T47D (cell line): ENCODE measurements at regions not wholly inside any gene's neighbourhood (a gene's known extent, or its start where the extent isn't known, plus 50 kb on each side); places are given as distances from the start of the nearest gene placed in this dataset.
"Not testable (repeated sequence)": the region's sequence is repeated elsewhere in the genome, so short reads cannot be mapped to it uniquely, and the experiment has no call there.

Experiments
- DNase-seq, 2 experiments: peaks; one replicate each; pipeline versions ENCODE4 v3.0.0 to v3.0.0-alpha.2; 2011 to 2012; ENCODE audit warnings: low read depth in 1 of 2, low spot score in 1 of 2
- JUND ChIP-seq: IDR thresholded peaks from 2 replicates; pipeline ENCODE4 v1.6.1; 2012; ENCODE audit warnings: low read depth
- in situ Hi-C: cut with HindIII; loops from 2 replicates; pipeline ENCODE4 v1.10.0; 2016; ENCODE audit warnings: low sequenced_read_pairs, low pct_unique_long_range_greater_than_20kb

DNA sequence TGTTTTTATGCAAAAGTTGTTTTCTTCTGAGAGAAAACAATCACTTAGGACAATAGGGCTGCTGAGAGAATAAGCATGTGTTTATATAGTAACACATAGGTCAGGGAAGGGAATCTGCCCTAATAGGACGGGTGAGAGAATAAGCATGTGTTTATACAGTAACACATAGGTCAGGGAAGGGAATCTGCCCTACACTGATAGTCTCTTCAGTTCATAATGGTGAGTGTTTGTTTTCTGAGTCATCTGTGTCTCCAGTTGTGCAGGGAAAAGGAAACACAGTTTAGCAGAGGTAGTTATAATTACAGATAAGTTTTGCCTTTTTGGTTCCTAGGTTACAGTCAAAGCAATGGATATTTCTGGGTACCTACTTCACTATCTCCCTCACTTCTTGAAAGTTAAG lies 252.3 kb upstream of the CA10 start:
- DNase-seq, result no peak
- no peak for TF ChIP-seq JUND
- in situ Hi-C loops, result no loop called here

DNA sequence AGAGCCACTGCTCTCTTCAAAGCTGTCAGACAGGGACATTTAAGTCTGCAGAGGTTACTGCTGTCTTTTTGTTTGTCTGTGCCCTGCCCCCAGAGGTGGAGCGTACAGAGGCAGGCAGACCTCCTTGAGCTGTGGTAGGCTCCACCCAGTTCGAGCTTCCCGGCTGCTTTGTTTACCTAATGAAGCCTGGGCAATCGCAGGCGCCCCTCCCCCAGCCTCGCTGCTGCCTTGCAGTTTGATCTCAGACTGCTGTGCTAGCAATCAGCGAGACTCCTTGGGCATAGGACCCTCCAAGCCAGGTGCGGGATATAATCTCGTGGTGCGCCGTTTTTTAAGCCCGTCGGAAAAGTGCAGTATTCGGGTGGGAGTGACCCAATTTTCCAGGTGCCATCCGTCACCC lies 250.7 kb upstream of the CA10 start:
- DNase-seq, in situ Hi-C loops: not testable (repeated sequence)

DNA sequence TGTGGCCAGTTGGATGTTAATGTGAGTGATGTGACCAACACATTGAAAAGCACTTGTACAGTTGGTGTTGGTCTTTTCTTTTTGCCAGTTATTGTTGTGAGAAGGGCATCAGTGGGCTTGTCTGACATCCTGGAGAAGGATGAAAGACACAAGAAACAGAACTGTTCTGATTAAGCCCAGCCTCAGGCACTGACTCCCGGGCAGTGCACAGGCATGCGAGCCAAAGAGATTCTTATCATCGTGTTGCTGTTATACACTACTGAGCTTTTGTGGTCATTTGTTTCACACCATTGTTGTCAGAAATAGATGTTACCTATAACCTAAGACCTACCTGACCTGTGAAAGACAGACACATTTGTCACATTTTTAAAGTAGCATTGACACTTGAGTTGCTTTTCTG lies 236.8 kb upstream of the CA10 start:
- no peak for DNase-seq
- in situ Hi-C loops, result no loop called here
- no peak for TF ChIP-seq JUND

DNA sequence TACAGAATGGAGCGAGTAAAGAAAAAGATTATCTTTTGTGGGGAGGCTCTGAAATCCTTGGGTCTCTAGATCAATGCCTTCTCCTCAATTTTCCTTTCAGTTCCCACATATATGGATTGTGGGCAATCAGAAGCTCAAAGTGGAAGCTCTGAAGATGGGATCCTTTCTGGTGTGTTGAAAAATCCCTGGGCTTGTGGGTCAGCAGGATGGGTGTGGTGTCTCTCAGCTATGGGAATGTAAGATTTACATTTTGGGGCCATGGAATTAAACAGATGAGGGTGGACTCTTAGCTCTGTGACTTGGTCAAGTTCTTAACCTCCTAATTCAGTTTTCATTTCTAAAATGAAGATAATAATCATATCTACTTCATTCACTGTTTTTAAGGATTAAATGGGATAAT lies 231.9 kb upstream of the CA10 start:
- in situ Hi-C loops, result no loop called here
- no peak for DNase-seq
- TF ChIP-seq JUND, result no peak

DNA sequence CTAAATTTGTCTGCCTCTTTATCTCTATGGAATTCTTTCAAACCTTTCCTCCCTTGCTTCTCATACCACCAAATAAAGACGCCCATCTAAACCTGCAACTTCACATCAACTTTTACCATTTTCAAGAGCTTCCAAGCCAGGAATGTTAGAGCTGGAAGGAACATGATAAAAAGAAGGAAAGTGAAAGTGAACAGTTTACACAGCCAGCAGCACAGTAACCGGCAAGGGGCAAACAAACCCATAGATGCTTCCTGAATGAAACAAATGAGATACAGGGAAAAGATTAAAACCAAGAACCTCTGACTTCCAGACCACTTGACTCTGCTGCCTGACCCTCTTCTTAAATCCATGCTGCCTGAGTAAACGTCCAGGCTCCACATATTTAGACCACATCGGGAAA lies 231.1 kb upstream of the CA10 start:
- DNase-seq, result no peak
- no peak for TF ChIP-seq JUND
- in situ Hi-C loops, result no loop called here

DNA sequence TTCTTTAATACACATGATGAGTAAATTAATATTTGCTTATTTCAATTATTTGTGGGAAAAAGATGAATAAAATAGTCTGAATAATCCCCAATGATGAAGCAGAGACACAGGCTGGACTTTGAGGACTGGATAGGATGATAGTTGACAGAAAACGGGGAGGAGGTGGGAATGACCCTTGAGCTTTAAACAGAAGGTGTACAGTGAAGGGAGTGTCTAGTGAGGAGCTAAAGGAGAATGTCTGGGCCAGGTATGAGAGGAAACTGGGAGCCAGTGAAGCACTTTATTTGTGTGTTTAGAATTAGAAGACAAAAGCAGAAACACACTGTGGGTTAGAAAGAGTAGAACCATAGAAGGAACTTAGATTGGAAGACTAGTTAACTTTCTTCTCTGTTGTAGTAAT lies 230.4 kb upstream of the CA10 start:
- in situ Hi-C loops, result no loop called here
- DNase-seq, result no peak
- no peak for TF ChIP-seq JUND

DNA sequence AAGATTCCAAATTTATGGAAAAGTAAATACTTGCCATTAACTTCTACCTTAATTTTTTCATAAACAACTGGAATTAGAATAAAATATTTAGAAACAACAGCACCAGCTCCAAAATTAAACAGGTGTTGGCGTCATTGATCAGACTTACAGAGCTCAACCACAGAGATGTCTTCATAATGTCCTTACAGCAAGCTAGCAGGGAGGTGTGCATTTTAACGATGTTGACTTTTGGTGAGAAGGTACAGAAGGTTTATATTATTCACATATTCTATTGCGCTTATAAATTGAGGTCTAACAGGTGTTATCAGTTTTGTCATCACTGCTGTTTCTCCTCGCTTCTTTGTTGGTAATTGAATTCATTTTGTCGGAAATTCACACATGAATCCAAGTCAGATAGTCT lies 226.2 kb upstream of the CA10 start:
- in situ Hi-C loops, result no loop called here
- no peak for TF ChIP-seq JUND

DNA sequence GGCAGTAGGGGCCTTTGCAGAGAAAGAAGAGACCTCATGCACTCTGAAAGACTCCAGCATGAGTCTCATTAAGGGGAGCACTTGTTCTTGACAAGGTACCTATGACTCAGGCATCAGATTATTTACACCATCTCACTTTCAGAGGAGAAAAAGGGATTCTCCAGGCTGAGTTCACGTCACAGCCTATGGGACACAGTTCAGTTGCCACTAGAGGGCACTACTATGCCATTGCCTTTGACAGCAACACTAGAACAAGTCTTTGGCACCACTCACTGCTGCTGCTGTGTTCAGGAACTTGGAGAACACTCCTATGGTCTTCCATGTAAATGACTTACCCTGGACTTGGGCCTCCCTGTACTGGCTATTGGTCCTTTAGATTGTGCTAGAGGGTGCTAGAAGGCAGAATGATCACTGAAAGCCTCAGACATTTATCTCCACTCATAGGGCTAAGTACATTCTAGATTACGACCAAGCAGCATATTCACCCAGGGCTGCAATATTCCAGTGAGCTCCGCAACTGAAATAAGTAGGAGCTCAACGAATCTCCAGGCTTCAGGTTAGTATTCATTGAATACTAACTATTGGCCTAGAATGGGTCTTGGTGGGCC lies 225.1 kb upstream of the CA10 start:
- TF ChIP-seq JUND, result no peak
- peak; percentile 42 to 86 for DNase-seq
- in situ Hi-C loops, result no loop called here

More for the DNA sequence above, 226.2 kb upstream of the CA10 start:
- no peak for DNase-seq

DNA sequence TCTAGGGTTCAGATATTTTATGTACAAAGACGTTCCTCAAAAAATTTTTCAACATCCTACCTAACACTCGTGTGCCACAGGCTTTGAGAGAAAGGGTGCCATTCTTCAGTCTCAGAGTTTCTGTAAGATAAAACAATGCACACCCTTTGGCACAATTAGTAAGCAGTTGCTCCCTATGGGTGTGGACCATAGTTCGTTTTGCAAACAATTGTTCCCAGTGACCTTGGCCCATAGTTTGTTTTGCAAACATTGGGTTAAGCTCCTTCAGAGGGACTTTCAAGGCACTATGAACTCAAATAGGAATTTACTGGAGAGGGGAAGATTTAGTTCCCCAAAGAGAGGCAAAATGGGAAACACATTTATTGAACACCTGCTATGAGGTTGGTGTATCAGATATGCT lies 220.3 kb upstream of the CA10 start:
- TF ChIP-seq JUND, result no peak

DNA sequence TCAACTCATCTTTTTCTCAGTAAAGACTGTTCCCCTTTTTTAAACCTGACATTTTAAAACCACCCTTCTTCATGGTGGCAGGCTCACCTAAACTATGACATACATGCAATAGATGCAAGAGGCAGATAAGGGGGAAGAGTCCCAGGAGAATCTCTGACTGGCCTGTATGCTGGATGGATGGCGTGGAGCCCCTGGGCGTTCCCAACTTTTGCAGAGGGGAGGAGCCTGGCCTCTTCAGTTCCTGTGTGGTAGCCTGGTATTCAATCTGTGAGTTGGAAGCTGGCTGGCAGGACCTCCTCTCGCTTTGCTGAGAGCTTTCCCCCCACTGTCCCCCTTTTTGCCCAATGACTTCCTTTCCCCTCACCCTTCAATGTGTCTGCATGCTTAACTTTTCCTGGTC lies 217.6 kb upstream of the CA10 start:
- TF ChIP-seq JUND, result no peak
- in situ Hi-C loops, result no loop called here
- no peak for DNase-seq

More for the DNA sequence above, 220.3 kb upstream of the CA10 start:
- DNase-seq, result no peak
- in situ Hi-C loops, result no loop called here

DNA sequence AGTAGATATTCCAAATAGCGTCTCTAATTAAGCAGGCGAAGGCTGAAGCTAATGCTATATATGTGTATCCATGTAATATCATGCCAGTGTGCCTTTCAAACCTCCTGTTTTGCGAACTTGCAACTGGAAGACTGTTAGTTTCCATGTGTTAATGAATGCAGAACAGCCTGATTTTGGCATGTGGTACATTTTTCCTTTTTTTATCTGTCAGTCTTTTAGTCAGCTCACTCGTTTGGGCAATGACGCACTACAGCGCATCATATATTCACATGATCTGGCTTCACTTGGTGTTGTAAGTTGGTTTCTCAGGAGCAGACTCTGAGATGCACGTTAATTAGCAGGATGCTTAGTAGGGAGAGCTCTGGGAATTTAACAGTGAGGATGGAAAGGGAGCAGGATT lies 210.4 kb upstream of the CA10 start:
- in situ Hi-C loops, result no loop called here
- TF ChIP-seq JUND, result no peak
- DNase-seq, result no peak

DNA sequence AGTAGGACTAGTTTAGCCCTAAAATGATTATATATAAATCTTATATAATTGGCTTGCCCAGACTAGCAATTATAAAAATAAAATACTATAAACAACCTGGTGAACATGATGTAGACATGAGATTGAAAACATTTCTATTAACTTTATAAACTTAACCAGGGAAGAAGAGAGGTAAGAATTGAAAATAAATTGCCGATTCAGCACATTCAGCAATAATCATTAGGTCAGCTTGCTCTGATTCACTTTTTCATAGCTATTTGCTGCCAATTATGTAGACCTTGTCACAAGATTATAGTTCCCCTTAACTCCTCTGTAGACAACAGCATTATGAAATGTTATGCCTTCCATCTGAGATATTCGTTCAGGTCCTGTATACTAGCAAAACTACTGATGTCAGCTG lies 199.3 kb upstream of the CA10 start:
- in situ Hi-C loops, result no loop called here
- no peak for DNase-seq
- no peak for TF ChIP-seq JUND

DNA sequence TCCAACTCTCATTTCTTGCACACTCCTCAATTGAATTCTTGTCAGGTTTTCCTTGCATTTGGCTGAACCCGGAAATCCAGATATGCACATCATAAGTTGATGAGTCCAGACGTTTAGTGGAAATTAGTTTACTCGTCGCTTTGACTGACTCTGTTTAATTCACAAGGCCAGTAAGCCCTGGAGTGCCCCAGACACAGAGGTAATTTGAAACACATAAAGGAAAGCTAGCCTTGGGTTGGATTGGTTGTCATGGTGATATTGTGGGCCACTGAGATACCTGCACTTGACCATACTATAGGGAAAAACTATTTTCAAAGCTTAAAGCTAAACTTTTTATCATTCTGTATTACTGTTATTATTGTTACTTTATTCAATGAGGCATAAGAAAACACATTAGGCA lies 178.3 kb upstream of the CA10 start:
- no peak for TF ChIP-seq JUND
- DNase-seq, result no peak
- in situ Hi-C loops, result no loop called here

DNA sequence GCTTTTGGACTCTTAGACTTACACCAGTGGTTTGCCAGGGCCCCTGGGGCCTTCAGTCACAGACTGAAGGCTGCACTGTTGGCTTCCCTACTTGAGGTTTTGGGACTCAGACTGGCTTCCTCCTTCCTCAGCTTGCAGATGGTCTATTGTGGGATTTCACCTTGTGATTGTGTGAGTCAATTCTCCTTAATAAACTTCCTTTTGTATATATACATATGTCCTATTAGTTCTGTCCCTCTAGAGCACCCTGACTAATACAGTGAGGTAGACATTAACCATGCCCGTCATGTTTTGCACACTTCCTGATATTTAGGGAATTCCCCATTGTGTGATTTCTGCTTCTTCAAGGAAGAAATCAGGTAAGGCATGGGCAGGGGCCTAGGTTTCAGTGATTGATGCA lies 147.8 kb upstream of the CA10 start:
- TF ChIP-seq JUND, result no peak
- no peak for DNase-seq
- in situ Hi-C loops, result no loop called here

DNA sequence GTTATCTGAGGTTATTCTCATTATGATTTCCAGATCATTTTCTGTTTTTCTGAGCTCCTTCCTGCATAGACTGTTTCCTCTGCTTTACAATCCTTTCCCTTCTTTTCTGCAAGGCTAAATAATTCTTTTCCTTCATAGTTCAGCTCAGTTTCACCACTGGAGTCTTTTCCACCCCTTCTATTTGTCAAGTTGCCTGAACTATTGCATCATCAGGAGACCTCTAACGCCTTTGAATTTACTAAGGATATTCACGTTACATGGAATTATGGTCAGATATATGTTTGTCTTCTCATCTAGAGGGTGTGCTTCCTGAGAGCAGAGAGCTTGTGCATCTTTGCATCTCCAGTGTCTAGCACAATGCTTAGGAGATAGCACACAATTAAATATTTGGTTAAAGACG lies 140.4 kb upstream of the CA10 start:
- DNase-seq, result no peak
- TF ChIP-seq JUND, result no peak
- in situ Hi-C loops, result no loop called here
